ENCODE measurements at regions not wholly inside any gene's neighbourhood (a gene's known extent, or its start where the extent isn't known, plus 50 kb on each side); places are given as distances from the start of the nearest gene placed in this dataset.
A peak's percentile ranks its signal among the peaks of the same experiment; 100 is the strongest.

DNA sequence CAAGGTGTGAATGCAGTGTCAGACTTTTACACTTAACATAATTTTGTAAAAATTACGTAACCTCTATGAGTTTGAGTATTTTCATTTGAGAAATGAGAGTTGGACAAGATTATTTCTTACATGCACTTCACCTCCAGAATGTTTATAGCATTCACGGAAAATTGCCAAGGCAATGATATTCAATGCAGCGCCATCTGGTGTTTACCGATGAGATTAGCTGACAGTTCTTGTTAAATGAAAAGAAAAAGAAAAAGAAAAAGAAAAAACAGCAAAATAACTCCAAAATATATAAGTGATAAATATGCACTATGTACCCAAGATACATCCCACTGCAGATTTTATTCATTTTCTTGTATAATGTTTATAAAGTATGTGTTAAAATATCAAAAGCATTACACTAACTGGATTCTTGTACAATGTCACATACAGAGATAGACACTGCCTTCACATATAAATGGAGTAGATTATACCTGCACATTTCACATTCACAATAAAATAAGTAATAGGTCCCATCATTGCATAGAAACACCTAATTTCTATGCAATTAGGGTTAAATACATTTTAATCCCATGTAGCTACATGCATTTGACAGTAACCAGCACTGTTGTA, 976.3 kb upstream of the FAT3 start:
- TF ChIP-seq, protein P1, sequence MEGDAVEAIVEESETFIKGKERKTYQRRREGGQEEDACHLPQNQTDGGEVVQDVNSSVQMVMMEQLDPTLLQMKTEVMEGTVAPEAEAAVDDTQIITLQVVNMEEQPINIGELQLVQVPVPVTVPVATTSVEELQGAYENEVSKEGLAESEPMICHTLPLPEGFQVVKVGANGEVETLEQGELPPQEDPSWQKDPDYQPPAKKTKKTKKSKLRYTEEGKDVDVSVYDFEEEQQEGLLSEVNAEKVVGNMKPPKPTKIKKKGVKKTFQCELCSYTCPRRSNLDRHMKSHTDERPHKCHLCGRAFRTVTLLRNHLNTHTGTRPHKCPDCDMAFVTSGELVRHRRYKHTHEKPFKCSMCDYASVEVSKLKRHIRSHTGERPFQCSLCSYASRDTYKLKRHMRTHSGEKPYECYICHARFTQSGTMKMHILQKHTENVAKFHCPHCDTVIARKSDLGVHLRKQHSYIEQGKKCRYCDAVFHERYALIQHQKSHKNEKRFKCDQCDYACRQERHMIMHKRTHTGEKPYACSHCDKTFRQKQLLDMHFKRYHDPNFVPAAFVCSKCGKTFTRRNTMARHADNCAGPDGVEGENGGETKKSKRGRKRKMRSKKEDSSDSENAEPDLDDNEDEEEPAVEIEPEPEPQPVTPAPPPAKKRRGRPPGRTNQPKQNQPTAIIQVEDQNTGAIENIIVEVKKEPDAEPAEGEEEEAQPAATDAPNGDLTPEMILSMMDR (IDR thresholded peaks at IDR 0.05): peak; percentile 49 to 61 (median 56)
- TF ChIP-seq POLR2A (IDR thresholded peaks at IDR 0.05): no peak
- TF ChIP-seq EP300 (IDR thresholded peaks at IDR 0.05): no peak
